ENCODE measurements at regions not wholly inside any gene's neighbourhood (a gene's known extent, or its start where the extent isn't known, plus 50 kb on each side); places are given as distances from the start of the nearest gene placed in this dataset.

GRCh38 chr20:11195899-11196558, 522.2 kb upstream of the JAG1 start:
- Histone ChIP-seq H3K9me3 (ENCODE audit: insufficient read depth in 2 of 2, low read depth in 1 of 2, low read length in 1 of 2) (no peaks in the 10 kb centered on the region), H4K5ac (ENCODE audit: insufficient read length, low read depth, low read length) (no peak overlapping the region), H3K36me3 (ENCODE audit: control insufficient read depth in 2 of 4, insufficient read depth in 4 of 4, low read length in 3 of 4) (no peaks in the 10 kb centered on the region), H3K27me3 (replicated peaks in 1 of 4; ENCODE audit: control insufficient read depth in 3 of 4, extremely low read depth in 1 of 4, insufficient read depth in 3 of 4, low read length in 3 of 4) (no peaks in the 10 kb centered on the region), H3K23me2 (ENCODE audit: low read depth, low read length) (0 out of 2 replicates have a peak, but pooled peaks cover 2% of the 10 kb centered on the region), H3K14ac (ENCODE audit: insufficient read length) (no peak overlapping the region), H3K27ac (ENCODE audit: low read depth, low read length) (no peak overlapping the region), H2BK5ac (ENCODE audit: low read depth, low read length) (no peak overlapping the region), H2AK5ac (ENCODE audit: low read depth, low read length) (no peak overlapping the region), H2BK20ac (ENCODE audit: low read length) (no peak overlapping the region), H3K4me1 (replicated peaks in 1 of 4; ENCODE audit: control insufficient read depth in 3 of 4, insufficient read depth in 4 of 4, low read length in 3 of 4) (no peaks in the 10 kb centered on the region), H3K79me1 (ENCODE audit: low read depth, low read length) (no peaks in the 10 kb centered on the region), H3K4me3 (ENCODE audit: extremely low read depth in 1 of 4, insufficient read depth in 2 of 4, low read depth in 3 of 4, low read length in 4 of 4) (no peak overlapping the region), H2BK12ac (ENCODE audit: low read depth, low read length) (no peak overlapping the region), H3K18ac (ENCODE audit: extremely low read depth, low read length) (no peak overlapping the region), H3K56ac (replicated peaks; ENCODE audit: insufficient read length, low read depth, low read length) (no peak overlapping the region), H4K8ac (ENCODE audit: extremely low read depth, insufficient read depth, low read length) (no peak overlapping the region), H2BK120ac (replicated peaks; ENCODE audit: low read depth, low read length) (no peak overlapping the region), H3K23ac (ENCODE audit: insufficient read length) (no peak overlapping the region), H3K9ac (replicated peaks in 1 of 4; ENCODE audit: extremely low read depth in 1 of 4, low read depth in 3 of 4, low read length in 3 of 4) (no peak overlapping the region), H2BK15ac (ENCODE audit: low read length) (no peak overlapping the region), H3K79me2 (ENCODE audit: control insufficient read depth in 1 of 2, insufficient read depth in 2 of 2, low read length in 2 of 2) (no peaks in the 10 kb centered on the region), H2AFZ (ENCODE audit: low read length) (peak overlapping the region; percentile 59; the same call in 1 of the 2 replicates), H4K20me1 (replicated peaks in 1 of 2; ENCODE audit: control insufficient read depth in 1 of 2, insufficient read depth in 2 of 2, low read length in 2 of 2) (no peaks in the 10 kb centered on the region), H4K91ac (replicated peaks; ENCODE audit: insufficient read length, low read length) (no peak overlapping the region), H3K4ac (replicated peaks; ENCODE audit: insufficient read length, low read depth, low read length) (no peak overlapping the region), H3K4me2 (ENCODE audit: insufficient read depth in 1 of 2, low read depth in 2 of 2, low read length in 2 of 2) (no peak overlapping the region)
- 88% methylated on average over 7 of the region's 8 CpGs; no CpG with 5 or more reads in 1 of the 2 experiments for WGBS, 2 experiments (ENCODE audit: extremely low coverage in 1 of 2, insufficient coverage in 1 of 2, insufficient read length in 1 of 2, insufficient replicate concordance in 2 of 2, low coverage in 1 of 2, low lambda C conversion rate in 2 of 2, missing lambda C conversion rate in 1 of 2)
- FAIRE-seq (no peak), DNase-seq (ENCODE audit: low read depth in 1 of 2, low spot score in 2 of 2) (no peak)
- TF ChIP-seq RAD21 (IDR thresholded peaks at IDR 0.05 in 1 of 2, conservative IDR thresholded peaks at IDR 0.05 in 1 of 2; ENCODE audit: low read depth in 2 of 2, low read length in 2 of 2) (no peak), JUN (IDR thresholded peaks at IDR 0.05; ENCODE audit: low read depth, low read length) (no peak), KDM5A (IDR thresholded peaks at IDR 0.05; ENCODE audit: low read length) (no peak), TAF7 (optimal IDR thresholded peaks at IDR 0.05; ENCODE audit: borderline replicate concordance, low read depth, low read length) (no peak), CREB1 (IDR thresholded peaks at IDR 0.05) (no peak), RBBP5 (IDR thresholded peaks at IDR 0.05; ENCODE audit: borderline replicate concordance, low read depth, low read length) (no peak), SRF (IDR thresholded peaks at IDR 0.05; ENCODE audit: low read depth, low read length) (no peak)
- POLR2A ChIA-PET (ENCODE audit: partially characterized antibody): no interaction called here
- CTCF ChIA-PET (ENCODE audit: partially characterized antibody): interaction anchor here (1.0 to 6.0 kb wide), 3 partner anchors 10 to 153 kb away, joined by 3 to 40 read pairs (median 3); no protein-coding TSS in a partner anchor

Measured in H1 (cell line).